Stimulated activated CD8-positive, alpha-beta memory T cell treated with anti-CD3 and anti-CD28 coated beads, Interleukin-7, amount 100 ng/mL, for 4 hours (primary cell): ENCODE measurements at regions not wholly inside any gene's neighbourhood (a gene's known extent, or its start where the extent isn't known, plus 50 kb on each side); places are given as distances from the start of the nearest gene placed in this dataset.

Experiments used
- DNase-seq, 2 donors: peaks; one replicate each; pipeline ENCODE4 v3.0.0-alpha.2; 2020; ENCODE audit warnings: low read depth in 2 of 2

GRCh38 chr4:3852711-3853110 is 86.5 kb downstream of the ADRA2C start:
- no peak for DNase-seq

DNA sequence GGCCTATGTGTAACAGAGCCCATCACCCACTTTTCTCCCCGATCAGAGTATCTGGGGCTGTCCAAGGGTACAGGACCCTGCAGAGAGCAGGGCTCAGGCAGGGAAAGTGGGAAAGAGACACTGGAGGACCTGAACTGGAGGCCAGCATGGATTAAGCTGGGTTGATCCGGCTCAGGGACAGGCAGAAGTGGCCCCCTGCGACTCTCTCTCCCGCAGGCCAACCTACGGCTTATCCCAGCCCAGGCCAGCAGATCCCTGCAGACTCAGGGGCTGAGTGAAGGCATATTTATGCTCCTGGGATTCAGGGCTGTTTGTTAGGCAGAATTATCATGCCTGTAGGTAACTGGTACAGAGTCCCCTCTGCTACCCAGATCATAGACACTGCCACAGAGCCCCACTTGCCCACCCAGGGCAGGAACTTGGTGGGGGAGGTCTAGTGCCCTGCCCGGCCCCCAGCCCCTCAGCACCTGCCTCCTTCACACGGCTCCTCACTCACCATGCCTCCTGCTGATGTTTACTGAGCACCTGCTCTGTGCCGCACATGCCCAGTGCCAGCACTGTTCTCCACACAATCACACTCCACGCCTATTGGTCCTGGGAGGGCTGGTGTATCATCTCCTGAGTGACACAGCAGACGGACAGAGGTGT is 87.3 kb downstream of the ADRA2C start:
- DNase-seq = no peak

DNA sequence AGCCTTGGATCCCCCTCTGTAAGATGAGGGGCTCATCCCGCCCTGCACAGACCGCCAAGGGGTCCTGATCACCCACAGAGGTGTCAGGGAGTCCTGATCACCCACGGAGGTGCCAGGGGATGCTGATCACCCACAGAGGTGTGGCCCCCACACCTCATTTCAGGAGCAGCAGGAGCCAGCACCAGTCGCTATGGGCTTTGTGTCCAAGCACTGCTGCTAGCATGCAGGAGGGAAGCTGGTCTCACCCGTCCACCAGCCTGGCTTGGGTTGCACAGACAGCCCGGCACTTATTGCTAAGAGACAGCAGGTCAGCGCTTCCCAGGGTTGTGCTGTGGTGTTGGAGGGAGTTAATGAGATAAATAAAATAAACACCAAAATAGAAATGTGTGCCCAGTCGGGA is 88.5 kb downstream of the ADRA2C start:
- DNase-seq = no peak

- no peak for DNase-seq
These were observed 89.5 kb downstream of the ADRA2C start for GRCh38 chr4:3855646-3856045.

- no peak for DNase-seq
These were observed 90.5 kb downstream of the ADRA2C start for GRCh38 chr4:3856604-3857204.

- no peak for DNase-seq
These were observed 91.2 kb downstream of the ADRA2C start for GRCh38 chr4:3857269-3857926.

GRCh38 chr4:3858046-3858730 is 92.0 kb downstream of the ADRA2C start:
- no peak for DNase-seq

DNA sequence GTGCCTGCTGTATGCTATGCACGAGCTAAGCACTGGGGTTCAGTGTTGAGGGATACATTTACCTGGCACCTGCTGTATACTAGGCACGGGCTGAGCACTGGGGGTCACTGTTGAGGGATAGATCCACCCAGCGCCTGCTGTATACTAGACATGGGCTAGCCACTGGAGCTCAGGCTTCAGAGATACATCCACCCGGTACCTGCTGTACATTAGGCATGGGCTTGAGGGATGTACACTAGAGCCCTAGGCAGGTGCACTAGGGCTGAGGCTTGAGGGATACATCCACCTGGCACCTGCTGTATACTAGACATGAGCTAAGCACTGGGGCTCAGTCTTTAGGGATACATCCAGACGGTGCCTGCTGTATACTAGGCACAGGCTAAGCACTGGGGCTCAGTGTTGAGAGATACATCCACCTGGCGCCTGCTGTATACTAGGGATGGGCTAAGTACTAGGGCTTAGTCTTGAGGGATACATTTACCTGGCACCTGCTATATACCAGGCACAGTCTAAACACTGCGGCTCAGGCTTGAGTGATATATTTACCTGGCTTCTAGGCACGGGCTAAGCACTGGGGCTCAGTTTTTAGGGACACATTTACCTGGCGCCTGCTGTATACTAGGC is 92.7 kb downstream of the ADRA2C start:
- DNase-seq = no peak

- no peak for DNase-seq
These were observed 93.4 kb downstream of the ADRA2C start for GRCh38 chr4:3859571-3859970.

GRCh38 chr4:3860061-3860912 is 94.1 kb downstream of the ADRA2C start:
- DNase-seq = no peak

GRCh38 chr4:3860913-3861636 is 94.9 kb downstream of the ADRA2C start:
- no peak for DNase-seq

- no peak for DNase-seq
These were observed 95.8 kb downstream of the ADRA2C start for GRCh38 chr4:3861720-3862639.

DNA sequence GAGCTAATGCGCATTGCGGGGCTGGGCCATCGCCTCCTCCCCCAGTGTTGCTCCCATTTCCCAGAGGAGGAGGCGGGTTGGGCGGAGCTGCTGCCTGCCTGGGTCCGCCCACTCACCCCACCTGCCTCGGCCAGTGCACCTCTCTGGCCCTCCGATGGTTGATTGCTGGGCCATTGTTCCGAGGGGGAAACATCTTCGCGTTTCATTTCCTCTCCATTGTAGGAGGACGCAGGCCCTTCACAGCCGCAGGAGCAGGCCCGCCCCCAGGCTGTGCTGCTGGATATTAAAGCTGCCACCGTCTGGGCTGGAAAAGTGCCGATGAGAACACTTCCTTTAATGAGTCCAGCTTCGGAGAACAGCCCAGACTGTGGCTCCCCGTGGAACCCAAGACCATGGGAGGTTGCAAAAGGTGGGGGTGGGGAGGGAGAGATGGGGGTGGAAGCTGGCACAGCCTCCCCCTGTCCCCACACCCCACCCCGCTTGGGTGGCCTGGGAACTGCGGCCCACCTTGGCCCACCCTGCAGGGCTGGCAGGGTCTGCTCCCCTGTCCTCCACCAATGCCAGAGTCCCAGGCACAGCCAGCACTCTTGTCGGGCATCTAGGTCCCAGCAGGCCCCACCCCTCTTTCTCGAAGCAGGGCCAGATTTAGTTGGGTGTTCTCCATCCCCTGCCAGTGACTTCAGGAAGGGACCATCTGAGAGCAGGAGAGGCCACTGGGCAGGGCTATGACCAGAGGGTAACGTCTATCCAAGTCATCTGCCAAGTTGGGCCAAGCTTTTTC is 96.6 kb downstream of the ADRA2C start:
- no peak for DNase-seq

- no peak for DNase-seq
These were observed 97.9 kb downstream of the ADRA2C start for GRCh38 chr4:3863841-3864741.

- no peak for DNase-seq
These were observed 98.8 kb downstream of the ADRA2C start for GRCh38 chr4:3864742-3865721.

GRCh38 chr4:3865986-3866812 is 100.0 kb downstream of the ADRA2C start:
- no peak for DNase-seq
